ENCODE measurements at regions not wholly inside any gene's neighbourhood (a gene's known extent, or its start where the extent isn't known, plus 50 kb on each side); places are given as distances from the start of the nearest gene placed in this dataset.

- TF ChIP-seq ZNF512B (CRISPR knock-in tag; IDR thresholded peaks at IDR 0.05; ENCODE audit: borderline replicate concordance): no peak
- no peak for TF ChIP-seq NR2F2 (IDR thresholded peaks at IDR 0.05; ENCODE audit: borderline replicate concordance, low read depth)
- no peak for TF ChIP-seq ZNF841 (CRISPR knock-in tag; IDR thresholded peaks at IDR 0.05; ENCODE audit: borderline replicate concordance)
- TF ChIP-seq NPAS2 (CRISPR knock-in tag; IDR thresholded peaks at IDR 0.05; ENCODE audit: borderline replicate concordance): no peak
Observed at GRCh38 chr1:105652109-105652508, 1404.4 kb upstream of the PRMT6 start (continued).

GRCh38 chr1:105655032-105655431 is 1401.4 kb upstream of the PRMT6 start:
- ChIA-PET CTCF (ENCODE audit: low intra/inter-chr PET ratio, low total read pairs) (no interaction called here), POLR2A (no interaction called here)
- Histone ChIP-seq H3K4me3 (replicated peaks in 1 of 3; ENCODE audit: insufficient read depth in 1 of 3, low read depth in 2 of 3, low read length in 3 of 3) (no peak overlapping the region), H3K4me1 (ENCODE audit: insufficient read depth, low read length) (no peaks in the 10 kb centered on the region), H3K9ac (ENCODE audit: insufficient read depth, low read depth, low read length) (no peak overlapping the region), H3K27me3 (ENCODE audit: control insufficient read depth in 1 of 2, insufficient read depth in 2 of 2, low read length in 2 of 2) (no peaks in the 10 kb centered on the region), H3K9me3 (ENCODE audit: low read length) (no peaks in the 10 kb centered on the region), H3K27ac (ENCODE audit: extremely low read length, insufficient read depth, low read length) (no peak overlapping the region), H3K79me2 (ENCODE audit: insufficient read depth, low read length) (no peaks in the 10 kb centered on the region), H3K4me2 (ENCODE audit: low read depth, low read length) (no peak overlapping the region), H3K36me3 (replicated peaks in 1 of 2; ENCODE audit: control insufficient read depth in 1 of 2, insufficient read depth in 2 of 2, low read length in 2 of 2) (no peaks in the 10 kb centered on the region), H4K20me1 (ENCODE audit: insufficient read depth, low read length) (no peaks in the 10 kb centered on the region), H2AFZ (ENCODE audit: low read length) (no peak overlapping the region)
- in situ Hi-C loops (cut with HindIII; ENCODE audit: extremely low pct_ligation_motif_present, low pct_unique_long_range_greater_than_20kb): no loop called here
- intact Hi-C loops (cut with micrococcal nuclease; ENCODE audit: unreplicated experiment): no loop called here
- no TSS peak for BruUV-seq (replicated peaks)
- WGBS (ENCODE audit: low lambda C conversion rate): 22% methylated on average over 4 of the region's 4 CpGs
- FAIRE-seq (no peak), ATAC-seq (no peak), DNase-seq (ENCODE audit: low spot score) (no peak)
- TF ChIP-seq ZNF501 (CRISPR knock-in tag; IDR thresholded peaks at IDR 0.05): no peak
- no peak for TF ChIP-seq NAIF1 (CRISPR knock-in tag; IDR thresholded peaks at IDR 0.05; ENCODE audit: borderline replicate concordance)
- no peak for TF ChIP-seq ARID3A (IDR thresholded peaks at IDR 0.05; ENCODE audit: low read depth, low read length)
- TF ChIP-seq TIGD3 (CRISPR knock-in tag; IDR thresholded peaks at IDR 0.05; ENCODE audit: borderline replicate concordance): no peak
- no peak for TF ChIP-seq SIN3B (IDR thresholded peaks at IDR 0.05; ENCODE audit: low read length)
- TF ChIP-seq ATF4 (CRISPR knock-in tag; IDR thresholded peaks at IDR 0.05): no peak
- TF ChIP-seq GATAD1 (CRISPR knock-in tag; IDR thresholded peaks at IDR 0.05): no peak
- TF ChIP-seq, protein P1, sequence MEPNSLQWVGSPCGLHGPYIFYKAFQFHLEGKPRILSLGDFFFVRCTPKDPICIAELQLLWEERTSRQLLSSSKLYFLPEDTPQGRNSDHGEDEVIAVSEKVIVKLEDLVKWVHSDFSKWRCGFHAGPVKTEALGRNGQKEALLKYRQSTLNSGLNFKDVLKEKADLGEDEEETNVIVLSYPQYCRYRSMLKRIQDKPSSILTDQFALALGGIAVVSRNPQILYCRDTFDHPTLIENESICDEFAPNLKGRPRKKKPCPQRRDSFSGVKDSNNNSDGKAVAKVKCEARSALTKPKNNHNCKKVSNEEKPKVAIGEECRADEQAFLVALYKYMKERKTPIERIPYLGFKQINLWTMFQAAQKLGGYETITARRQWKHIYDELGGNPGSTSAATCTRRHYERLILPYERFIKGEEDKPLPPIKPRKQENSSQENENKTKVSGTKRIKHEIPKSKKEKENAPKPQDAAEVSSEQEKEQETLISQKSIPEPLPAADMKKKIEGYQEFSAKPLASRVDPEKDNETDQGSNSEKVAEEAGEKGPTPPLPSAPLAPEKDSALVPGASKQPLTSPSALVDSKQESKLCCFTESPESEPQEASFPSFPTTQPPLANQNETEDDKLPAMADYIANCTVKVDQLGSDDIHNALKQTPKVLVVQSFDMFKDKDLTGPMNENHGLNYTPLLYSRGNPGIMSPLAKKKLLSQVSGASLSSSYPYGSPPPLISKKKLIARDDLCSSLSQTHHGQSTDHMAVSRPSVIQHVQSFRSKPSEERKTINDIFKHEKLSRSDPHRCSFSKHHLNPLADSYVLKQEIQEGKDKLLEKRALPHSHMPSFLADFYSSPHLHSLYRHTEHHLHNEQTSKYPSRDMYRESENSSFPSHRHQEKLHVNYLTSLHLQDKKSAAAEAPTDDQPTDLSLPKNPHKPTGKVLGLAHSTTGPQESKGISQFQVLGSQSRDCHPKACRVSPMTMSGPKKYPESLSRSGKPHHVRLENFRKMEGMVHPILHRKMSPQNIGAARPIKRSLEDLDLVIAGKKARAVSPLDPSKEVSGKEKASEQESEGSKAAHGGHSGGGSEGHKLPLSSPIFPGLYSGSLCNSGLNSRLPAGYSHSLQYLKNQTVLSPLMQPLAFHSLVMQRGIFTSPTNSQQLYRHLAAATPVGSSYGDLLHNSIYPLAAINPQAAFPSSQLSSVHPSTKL (CRISPR knock-in tag; IDR thresholded peaks at IDR 0.05): no peak
- no peak for TF ChIP-seq PCBP1 (IDR thresholded peaks at IDR 0.05; ENCODE audit: borderline replicate concordance, low read depth, low read length)
